NCI-H2081 treated with DMSO at 0.1 percent for 48 hours (cell line): ENCODE measurements at regions not wholly inside any gene's neighbourhood (a gene's known extent, or its start where the extent isn't known, plus 50 kb on each side); places are given as distances from the start of the nearest gene placed in this dataset.
"Not testable (repeated sequence)": the region's sequence is repeated elsewhere in the genome, so short reads cannot be mapped to it uniquely, and the experiment has no call there.

ENCODE experiments used
- DNase-seq: peaks from one replicate; lab custom pipeline; 2025; lab: John Stamatoyannopoulos, UW

DNA sequence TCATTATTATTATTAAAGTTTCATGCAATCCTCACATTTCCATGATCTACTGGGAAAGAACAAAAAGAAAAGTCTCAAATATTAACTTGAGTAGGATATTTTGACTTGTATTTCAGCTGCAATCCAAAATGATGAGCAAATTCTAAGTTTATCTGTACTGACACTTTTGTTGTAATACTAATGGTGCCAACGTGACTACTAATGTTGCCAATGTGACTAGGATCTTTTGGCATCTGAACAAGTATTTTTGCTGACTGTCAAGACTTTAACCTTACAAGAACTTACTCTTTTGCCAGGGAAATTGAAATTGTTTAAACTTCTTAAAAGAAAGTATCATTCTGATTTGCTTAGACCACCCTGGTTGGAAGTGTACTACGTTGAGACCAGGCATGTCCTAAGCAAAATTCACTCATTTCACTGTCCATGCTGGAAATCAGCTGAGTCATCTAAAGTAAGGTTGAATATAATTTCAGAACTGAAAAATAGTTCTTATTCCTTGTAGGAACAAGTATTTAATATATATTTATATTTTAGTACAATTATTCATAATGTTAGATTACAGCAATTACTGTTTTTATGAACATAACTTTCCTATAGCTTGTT is 78.5 kb upstream of the LYZL1 start:
- no peak for DNase-seq

GRCh38 chr10:29212597-29212996 is 76.3 kb upstream of the LYZL1 start:
- no peak for DNase-seq

GRCh38 chr10:29214551-29214950 is 74.3 kb upstream of the LYZL1 start:
- no peak for DNase-seq

DNA sequence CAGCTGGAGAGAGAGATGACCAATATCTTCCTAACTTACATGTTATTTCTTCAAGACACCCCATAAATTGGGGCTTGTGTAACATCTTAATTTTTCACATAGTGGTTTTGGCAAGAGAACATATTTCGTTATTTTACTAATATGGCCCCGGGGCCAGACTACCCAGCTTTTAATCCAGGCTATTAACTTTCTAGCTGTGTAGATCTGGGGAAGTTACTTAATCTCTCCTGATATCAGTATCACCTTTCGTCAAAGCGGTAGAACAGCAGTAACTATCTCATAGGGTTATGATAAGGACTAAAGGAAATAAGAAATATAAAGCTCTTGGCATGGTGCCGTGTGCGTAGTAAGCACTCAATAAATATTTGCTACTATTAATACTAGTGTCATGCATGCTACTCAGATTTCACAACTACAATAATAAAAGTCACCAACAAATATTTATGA is 71.6 kb upstream of the LYZL1 start:
- DNase-seq = no peak

DNA sequence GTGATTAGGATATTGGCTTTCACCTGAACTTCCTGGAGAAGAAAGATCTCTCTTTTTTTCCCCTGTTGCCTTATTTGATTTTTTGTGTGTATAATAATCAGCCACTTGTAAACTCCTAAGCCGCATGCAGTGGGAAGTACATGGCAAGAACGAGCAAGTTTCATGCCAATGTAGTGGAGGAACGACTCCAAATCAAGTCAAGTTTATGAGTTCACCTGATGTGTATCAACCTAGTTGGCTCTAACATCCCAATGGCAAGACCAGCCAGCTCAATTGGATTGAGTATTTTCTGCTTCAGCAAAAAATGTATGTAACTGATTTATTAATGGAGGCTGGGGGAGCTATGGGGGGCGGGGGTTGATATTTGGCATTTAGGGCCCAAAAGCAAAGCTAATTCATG is 65.5 kb upstream of the LYZL1 start:
- no peak for DNase-seq

- DNase-seq = no peak
Observed at GRCh38 chr10:29224631-29225030, 64.2 kb upstream of the LYZL1 start.

DNA sequence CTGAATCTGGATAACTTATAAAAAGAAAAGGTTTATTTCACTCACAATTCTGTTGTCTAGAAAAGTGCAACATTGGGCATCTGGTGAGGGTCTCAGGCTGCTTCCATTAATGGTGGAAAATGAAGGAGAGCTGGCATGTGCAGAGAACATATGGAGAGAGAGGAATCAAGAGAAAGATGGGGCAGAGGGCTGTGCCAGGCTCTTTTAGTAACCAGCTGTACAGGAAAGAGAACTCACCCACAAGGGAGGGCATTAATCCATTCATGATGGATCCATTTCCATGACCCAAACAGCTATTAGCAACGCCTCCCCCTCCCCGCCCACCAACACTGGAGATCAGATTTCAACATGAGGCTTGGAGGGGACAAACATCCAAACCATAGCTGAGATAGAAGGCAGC is 61.7 kb upstream of the LYZL1 start:
- DNase-seq = no peak

DNA sequence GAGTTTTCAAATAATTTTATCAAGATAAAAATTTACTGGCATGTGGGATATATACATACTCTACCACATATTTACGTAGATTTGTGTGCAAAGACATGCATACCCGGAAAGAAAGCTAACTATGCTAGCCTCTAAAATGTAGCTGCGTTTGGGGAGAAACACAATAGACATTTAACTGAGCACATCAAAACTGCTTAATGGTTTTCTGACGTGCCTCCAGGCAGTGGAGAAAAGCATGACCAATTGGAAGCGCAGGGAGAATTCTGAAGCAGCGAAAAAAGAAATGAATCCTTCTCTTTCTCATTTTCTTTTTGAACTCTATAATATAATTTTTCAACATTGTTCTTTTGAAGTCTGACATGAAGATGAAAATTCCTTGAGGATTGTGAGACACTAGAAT is 60.3 kb upstream of the LYZL1 start:
- DNase-seq = no peak

DNA sequence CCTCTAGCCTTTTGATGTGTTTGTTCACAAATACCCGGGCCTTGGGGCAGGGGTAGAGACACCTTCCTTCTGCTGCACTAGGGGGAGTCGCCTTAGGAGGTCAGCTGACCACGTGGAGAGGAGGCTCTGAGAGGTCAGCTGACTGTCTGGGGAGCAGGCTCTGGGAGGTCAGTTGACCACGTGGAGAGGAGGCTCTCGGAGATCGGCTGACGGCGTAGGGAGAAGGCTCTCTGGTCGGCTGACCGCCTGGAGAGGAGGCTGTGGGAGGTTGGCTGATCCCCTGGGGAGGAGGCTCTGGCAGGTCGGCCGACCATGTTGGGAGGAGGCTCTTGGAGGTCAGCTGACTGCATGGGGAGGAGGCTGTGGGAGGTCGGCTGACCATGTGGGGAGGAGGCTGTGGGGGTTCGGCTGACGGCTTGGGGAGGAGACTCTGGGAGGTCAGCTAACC is 59.6 kb upstream of the LYZL1 start:
- DNase-seq = no peak

DNA sequence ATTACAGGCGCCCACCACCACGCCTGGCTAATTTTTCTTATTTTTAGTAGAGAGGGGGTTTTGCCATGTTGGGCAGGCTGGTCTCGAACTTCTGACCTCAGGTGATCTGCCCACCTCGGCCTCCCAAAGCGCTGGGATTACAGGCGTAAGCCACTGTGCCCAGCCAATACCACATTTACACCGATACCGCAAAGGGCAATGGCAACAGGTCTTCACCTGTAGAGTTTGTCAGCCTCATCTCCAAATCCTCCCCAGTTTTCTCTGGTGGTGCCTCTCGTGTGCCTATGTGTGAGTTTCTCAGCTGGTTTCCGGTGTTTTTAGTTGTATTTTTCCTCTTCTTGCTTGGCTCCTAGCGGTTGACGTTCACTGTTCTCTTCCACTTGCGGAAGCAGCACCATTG is 52.0 kb upstream of the LYZL1 start:
- not testable (repeated sequence) for DNase-seq

- no peak for DNase-seq
Observed at GRCh38 chr10:29237786-29238185, 51.1 kb upstream of the LYZL1 start.

GRCh38 chr10:29238523-29239135 is 50.2 kb upstream of the LYZL1 start:
- no peak for DNase-seq
